Cardiac muscle cell (in vitro differentiated cells and primary cell): ENCODE measurements at regions not wholly inside any gene's neighbourhood (a gene's known extent, or its start where the extent isn't known, plus 50 kb on each side); places are given as distances from the start of the nearest gene placed in this dataset.

Source experiments
- DNase-seq, 2 donors: peaks; one replicate each; pipeline versions ENCODE4 v3.0.0 to v3.0.0-alpha.2; 2010 to 2017; ENCODE audit warnings: low read depth in 1 of 2, low spot score in 1 of 2
- H3K27ac ChIP-seq: fragments of 200-600 bp; sonication (generic); 2 replicates; pipeline ENCODE4 v1.5.1; 2016
- H3K27me3 ChIP-seq: fragments of 200-600 bp; sonication (generic); 2 replicates; pipeline ENCODE4 v1.6.0; 2016; ENCODE audit warnings: control low read depth
- H3K36me3 ChIP-seq: fragments of 200-600 bp; sonication (generic); 2 replicates; pipeline ENCODE4 v1.5.1; 2016; ENCODE audit warnings: control low read depth
- H3K4me1 ChIP-seq: fragments of 200-600 bp; sonication (generic); 2 replicates; pipeline ENCODE4 v1.8.1; 2017; ENCODE audit warnings: low read depth, mild to moderate bottlenecking, mixed run types
- H3K4me3 ChIP-seq: fragments of 200-600 bp; sonication (generic); 2 replicates; pipeline ENCODE4 v1.5.1; 2016; ENCODE audit warnings: mild to moderate bottlenecking
- H3K9me3 ChIP-seq: fragments of 200-600 bp; sonication (generic); 2 replicates; pipeline ENCODE4 v1.5.1; 2017; ENCODE audit warnings: low read depth, mild to moderate bottlenecking, control low read depth
- TF ChIP-seq, protein P1 (sequence below): IDR thresholded peaks from 2 replicates; pipeline ENCODE4 v1.5.1; 2012; ENCODE audit warnings: low read depth, mild to moderate bottlenecking, low read length

DNA sequence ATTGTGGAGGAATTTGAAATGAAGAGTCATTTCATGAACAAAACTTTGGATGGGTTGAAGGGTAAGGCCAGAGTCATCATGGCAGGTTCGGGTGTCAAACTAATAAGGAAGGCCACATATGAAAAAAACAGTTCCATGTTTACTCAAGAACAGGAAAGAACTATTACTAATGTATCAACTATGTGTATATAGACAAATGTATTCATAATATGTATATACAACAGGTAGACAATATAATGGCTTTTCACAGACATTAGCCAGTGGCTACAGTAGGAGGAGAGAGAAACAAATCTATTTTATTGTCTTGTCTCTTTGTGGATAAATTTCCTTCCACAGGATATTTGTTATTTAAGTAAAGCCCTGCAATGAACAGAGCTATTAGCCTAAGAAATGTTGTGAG lies 101.1 kb downstream of the CBLL2 start:
- no peaks in the 10 kb centered on the region for H3K4me1 ChIP-seq
- H3K27ac ChIP-seq: no peak overlapping the region
- H3K4me3 ChIP-seq: no peak overlapping the region
- TF ChIP-seq, protein P1, sequence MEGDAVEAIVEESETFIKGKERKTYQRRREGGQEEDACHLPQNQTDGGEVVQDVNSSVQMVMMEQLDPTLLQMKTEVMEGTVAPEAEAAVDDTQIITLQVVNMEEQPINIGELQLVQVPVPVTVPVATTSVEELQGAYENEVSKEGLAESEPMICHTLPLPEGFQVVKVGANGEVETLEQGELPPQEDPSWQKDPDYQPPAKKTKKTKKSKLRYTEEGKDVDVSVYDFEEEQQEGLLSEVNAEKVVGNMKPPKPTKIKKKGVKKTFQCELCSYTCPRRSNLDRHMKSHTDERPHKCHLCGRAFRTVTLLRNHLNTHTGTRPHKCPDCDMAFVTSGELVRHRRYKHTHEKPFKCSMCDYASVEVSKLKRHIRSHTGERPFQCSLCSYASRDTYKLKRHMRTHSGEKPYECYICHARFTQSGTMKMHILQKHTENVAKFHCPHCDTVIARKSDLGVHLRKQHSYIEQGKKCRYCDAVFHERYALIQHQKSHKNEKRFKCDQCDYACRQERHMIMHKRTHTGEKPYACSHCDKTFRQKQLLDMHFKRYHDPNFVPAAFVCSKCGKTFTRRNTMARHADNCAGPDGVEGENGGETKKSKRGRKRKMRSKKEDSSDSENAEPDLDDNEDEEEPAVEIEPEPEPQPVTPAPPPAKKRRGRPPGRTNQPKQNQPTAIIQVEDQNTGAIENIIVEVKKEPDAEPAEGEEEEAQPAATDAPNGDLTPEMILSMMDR: no peak
- no peak for DNase-seq
- no peaks in the 10 kb centered on the region for H3K27me3 ChIP-seq
- no peaks in the 10 kb centered on the region for H3K36me3 ChIP-seq
- no peaks in the 10 kb centered on the region for H3K9me3 ChIP-seq

- Histone ChIP-seq H3K4me3 (no peak overlapping the region), H3K36me3 (no peaks in the 10 kb centered on the region), H3K27me3 (no peaks in the 10 kb centered on the region), H3K9me3 (peaks cover 2% of the 10 kb centered on the region), H3K27ac (no peak overlapping the region), H3K4me1 (no peaks in the 10 kb centered on the region)
- TF ChIP-seq, protein P1: no peak
- no peak for DNase-seq
These were observed 103.7 kb downstream of the CBLL2 start for GRCh38 chrX:22376369-22376768.

DNA sequence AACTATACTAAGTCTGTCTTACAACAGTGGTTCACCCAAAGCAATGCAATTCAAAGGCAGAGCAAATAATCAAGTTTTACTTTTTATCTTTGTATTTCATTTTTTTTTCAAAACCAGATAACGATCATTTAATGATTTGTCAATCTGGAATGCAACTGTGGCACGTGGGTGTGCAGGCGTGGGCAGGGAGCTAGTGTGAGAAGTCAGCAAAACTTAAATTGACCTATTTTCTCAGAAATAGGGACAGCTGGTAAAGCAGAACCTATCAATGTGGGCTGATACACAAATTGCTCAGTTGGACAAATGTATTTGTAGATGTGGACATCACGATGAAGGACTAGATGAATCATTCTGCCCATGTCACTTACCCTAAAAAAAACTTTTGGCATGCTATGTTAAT lies 105.6 kb downstream of the CBLL2 start:
- no peaks in the 10 kb centered on the region for H3K4me1 ChIP-seq
- no peaks in the 10 kb centered on the region for H3K36me3 ChIP-seq
- H3K27me3 ChIP-seq: no peaks in the 10 kb centered on the region
- DNase-seq: no peak
- H3K9me3 ChIP-seq: peaks cover 3% of the 10 kb centered on the region
- TF ChIP-seq, protein P1: no peak
- no peak overlapping the region for H3K27ac ChIP-seq
- no peak overlapping the region for H3K4me3 ChIP-seq

GRCh38 chrX:22383988-22384387 lies 111.3 kb downstream of the CBLL2 start:
- Histone ChIP-seq H3K4me3 (no peak overlapping the region), H3K9me3 (peaks cover 3% of the 10 kb centered on the region), H3K27ac (no peak overlapping the region), H3K27me3 (no peaks in the 10 kb centered on the region), H3K4me1 (no peaks in the 10 kb centered on the region), H3K36me3 (no peaks in the 10 kb centered on the region)
- TF ChIP-seq, protein P1: no peak
- no peak for DNase-seq

GRCh38 chrX:22389556-22390179 lies 117.0 kb downstream of the CBLL2 start:
- DNase-seq: peak in 1 of 2 donors; percentile 16
- TF ChIP-seq, protein P1: no peak
- H3K27ac ChIP-seq: no peak overlapping the region
- H3K4me1 ChIP-seq: peaks cover 10% of the 10 kb centered on the region
- no peaks in the 10 kb centered on the region for H3K36me3 ChIP-seq
- H3K27me3 ChIP-seq: no peaks in the 10 kb centered on the region
- H3K9me3 ChIP-seq: no peaks in the 10 kb centered on the region
- H3K4me3 ChIP-seq: no peak overlapping the region
